ENCODE measurements at regions not wholly inside any gene's neighbourhood (a gene's known extent, or its start where the extent isn't known, plus 50 kb on each side); places are given as distances from the start of the nearest gene placed in this dataset.

DNA sequence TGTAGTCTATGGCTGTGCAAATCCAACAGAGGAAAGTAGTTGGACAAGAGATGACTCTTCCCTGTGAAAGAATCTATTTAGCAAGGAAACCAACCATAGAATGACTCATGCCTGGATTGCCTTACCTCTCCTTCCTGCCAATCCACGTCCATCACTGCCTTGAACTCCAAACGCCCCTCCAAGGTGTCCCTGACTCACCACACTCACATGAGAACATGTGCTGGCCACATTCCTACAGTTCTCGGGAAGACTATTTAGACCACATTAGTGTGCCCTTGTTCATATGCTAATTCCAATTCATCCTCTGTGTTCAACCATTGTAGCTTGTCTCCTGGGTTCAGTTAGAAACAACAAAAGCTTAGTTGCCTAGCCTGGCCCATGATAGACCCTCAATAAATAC, 157.3 kb downstream of the SLC30A10 start:
- no peak for DNase-seq

- no peak for DNase-seq
These were observed 150.4 kb upstream of the ZC3H11B start for GRCh38 chr1:219763321-219763720.

GRCh38 chr1:219761208-219761860, 148.4 kb upstream of the ZC3H11B start:
- DNase-seq = no peak

GRCh38 chr1:219759095-219759494, 146.2 kb upstream of the ZC3H11B start:
- DNase-seq = no peak

DNA sequence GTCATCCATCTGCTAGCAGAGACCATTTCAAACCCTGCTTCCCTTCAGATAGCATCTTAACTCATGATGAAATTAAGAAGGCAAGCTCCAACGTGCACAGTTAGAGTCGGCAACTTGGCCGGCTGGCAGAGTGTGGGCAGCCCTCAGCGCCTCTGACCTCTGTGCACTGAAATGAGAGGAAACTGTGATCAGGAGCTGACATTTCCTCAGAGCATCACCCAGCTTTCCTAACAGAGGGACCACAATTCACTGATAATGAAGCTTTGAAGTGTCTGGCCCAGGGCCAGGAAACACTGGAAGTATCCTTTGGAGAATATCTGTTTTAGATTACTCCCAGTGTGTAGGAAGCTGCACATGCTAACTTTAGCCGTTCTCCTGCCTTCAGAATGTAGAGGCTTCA, 145.0 kb upstream of the ZC3H11B start:
- DNase-seq = peak; percentile 28

DNA sequence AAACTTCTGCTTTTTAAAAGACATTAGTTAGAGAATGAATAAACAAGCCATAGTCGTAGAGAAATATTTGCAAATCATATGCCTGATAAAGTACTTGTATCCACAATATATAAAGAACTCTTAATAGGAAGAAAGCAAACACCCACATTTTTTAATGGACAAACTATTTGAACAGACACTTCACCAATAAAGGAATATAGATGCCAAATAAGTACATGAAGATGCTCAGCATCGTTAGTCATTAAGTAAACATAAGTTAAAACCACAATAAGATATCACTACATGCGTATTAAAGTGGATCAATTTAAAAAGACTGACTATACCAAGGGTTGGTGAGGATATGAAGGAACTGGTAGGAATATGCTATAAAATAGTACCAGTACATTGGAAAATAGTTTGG, 142.3 kb upstream of the ZC3H11B start:
- no peak for DNase-seq

DNA sequence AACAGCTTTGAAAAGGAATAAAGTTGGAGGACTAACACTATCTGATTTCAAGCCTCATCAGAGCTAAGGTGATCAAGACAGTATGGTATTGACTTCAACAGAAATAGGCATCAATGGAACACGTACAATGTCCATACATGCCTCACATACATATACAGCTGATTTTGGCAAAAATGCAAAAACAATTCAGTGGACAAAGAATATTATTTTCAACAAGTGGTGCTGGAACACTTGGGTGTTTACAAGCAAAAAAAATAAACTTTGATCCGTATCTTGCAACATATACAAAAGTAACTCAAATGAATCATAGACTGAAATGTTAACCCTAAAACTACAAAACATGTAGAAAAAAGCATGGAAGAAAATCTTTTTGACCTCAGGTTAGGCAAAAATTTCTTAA, 141.9 kb upstream of the ZC3H11B start:
- no peak for DNase-seq

GRCh38 chr1:219753914-219754313, 141.0 kb upstream of the ZC3H11B start:
- no peak for DNase-seq

- DNase-seq = no peak
These were observed 139.7 kb upstream of the ZC3H11B start for GRCh38 chr1:219752645-219753044.

DNA sequence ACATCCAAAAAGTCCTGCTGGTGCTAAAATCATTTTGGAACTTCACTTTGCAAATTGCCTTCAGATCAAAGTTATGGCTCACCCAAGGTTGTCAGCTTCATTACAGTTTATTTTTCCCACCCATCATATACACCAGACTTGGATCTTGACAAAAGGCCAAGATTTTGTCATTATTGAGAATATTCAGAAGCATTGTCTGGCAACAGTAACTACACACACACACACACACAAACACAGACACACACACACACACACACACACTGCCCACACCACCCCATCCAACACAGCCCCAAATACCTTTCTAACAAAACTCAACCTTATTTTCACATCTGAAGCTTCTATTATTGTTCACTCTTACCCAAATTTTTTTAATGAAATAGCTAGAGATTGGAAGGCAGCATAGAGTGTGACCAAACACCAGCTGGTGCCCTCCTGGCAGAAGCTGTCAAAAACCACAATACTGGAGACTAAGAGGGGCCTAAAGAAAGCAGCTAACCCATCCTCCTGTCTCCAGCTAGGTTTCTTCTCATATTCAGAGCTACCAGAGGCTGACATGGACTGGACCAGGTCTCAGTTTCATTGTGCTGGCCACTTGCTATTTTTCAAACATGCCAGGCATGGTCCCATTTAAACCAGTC, 139.1 kb upstream of the ZC3H11B start:
- DNase-seq = no peak

- no peak for DNase-seq
These were observed 136.5 kb upstream of the ZC3H11B start for GRCh38 chr1:219749370-219749769.

DNA sequence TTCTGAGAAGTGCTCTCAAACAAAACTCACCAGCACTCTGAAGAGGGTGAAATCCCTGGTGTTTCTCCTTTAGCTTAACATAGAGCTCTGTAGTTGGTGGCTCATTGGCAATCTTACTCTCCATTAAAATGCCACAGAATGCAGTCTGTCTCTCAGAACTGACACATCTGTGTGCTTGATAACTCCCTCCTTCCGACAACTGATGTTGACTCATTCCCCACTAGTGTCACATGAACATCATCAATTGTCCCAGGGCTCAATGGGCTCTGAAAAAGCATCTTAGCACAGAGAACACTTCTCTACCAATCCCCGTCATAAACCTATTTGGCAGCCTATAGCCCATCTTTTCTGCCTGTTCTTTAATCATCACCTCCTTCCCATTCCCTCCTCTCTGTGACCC, 133.2 kb upstream of the ZC3H11B start:
- DNase-seq = no peak

GRCh38 chr1:219744652-219745469, 132.0 kb upstream of the ZC3H11B start:
- DNase-seq = no peak

GRCh38 chr1:219741011-219741970, 128.4 kb upstream of the ZC3H11B start:
- no peak for DNase-seq

DNA sequence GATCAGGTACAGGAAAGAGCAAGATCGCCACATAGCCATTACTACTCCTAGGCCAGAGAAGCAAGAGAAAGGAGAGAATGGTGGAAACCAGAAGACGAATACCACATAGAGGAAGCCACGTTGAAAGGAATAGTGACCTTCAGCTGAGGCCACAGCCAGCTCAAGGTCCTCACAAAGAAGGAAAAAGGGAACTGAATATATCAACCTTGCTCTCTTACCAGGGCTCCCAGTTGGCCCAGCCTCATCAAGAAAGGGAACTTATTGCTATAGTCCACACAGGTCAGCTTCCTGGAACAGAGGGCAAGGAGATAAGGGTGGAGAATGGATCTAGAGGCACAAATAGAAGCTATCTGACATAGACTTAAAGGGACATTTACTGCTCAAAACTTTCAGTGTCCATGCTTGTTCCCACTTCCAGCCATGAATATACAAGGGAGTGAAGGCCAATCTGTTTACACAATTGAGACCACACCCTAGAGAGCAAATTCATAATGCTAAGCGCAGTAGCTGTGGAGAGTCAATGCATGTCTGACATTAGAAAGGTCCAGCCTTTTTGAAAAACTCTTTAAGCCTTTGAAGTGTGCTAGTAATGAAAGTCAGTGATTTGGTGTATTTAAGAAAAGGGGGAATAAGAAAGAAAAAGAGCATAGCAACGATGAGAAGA, 120.7 kb upstream of the ZC3H11B start:
- DNase-seq = no peak

DNA sequence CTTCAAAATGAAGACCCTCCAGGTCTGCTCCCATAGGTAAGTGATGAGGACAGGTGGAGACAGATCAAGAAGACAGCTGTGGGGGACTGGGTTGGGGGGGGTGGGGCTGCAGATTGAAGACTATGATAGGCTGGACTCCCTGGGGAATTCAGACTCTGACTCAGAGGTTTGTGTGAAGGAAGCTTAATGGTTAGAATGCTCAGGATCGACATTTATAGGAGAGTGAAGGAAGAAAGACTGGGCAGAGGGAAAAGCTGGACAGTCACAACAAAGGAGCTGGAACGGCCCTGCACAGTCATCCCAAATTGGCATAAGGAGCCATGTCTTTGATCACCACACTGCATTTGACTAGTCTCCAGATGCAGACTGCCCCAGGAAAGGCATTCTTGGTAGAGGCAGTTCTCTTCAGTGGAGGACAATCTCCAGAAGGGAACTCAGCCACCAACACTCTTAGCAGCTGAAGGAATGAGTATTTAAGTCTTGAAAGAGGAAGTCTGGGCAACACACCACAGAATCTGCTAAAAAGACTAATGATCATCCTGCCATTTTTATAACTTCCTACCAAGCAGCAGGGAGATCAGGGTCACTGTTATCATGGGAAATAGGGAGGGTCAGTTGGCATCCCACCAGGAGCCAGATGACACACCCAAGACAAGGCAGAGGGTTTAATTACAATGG, 120.0 kb upstream of the ZC3H11B start:
- no peak for DNase-seq

DNA sequence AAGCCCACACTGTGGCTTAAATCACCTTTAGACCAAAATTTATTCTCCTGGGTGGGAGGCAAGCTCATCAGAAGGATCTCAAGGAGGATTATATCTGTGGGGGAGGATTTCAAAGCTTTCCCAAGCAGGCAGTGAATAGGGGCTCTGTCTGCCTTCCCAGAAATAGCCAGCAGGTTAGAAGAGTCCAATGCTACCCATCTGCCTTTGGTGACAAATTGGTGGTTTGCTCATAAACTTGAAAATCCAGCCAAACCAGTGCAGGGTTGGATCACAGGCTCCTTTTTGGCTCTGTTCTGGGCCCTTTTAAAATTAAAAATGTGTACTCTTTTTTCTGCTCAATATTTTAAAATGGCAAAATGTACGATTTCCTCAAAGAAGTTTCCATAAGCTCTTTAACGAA, 118.9 kb upstream of the ZC3H11B start:
- DNase-seq = no peak

- no peak for DNase-seq
These were observed 113.8 kb upstream of the ZC3H11B start for GRCh38 chr1:219726480-219727272.

GRCh38 chr1:219724440-219724839, 111.5 kb upstream of the ZC3H11B start:
- DNase-seq = no peak

- no peak for DNase-seq
These were observed 104.6 kb upstream of the ZC3H11B start for GRCh38 chr1:219717536-219717935.

GRCh38 chr1:219716611-219717114, 103.8 kb upstream of the ZC3H11B start:
- no peak for DNase-seq

Measured in NCI-H1436 (cell line).